ENCODE measurements at regions not wholly inside any gene's neighbourhood (a gene's known extent, or its start where the extent isn't known, plus 50 kb on each side); places are given as distances from the start of the nearest gene placed in this dataset.
A peak's percentile ranks its signal among the peaks of the same experiment; 100 is the strongest.

GRCh38 chr6:27052731-27053082 lies 194.8 kb upstream of the PRSS16 start:
- DNase-seq (ENCODE audit: low read depth) = no peak

GRCh38 chr6:27053738-27054137 lies 193.8 kb upstream of the PRSS16 start:
- DNase-seq (ENCODE audit: low read depth) = no peak

- no peak for DNase-seq (ENCODE audit: low read depth)
Measured at GRCh38 chr6:27056615-27057014, 190.9 kb upstream of the PRSS16 start.

- DNase-seq (ENCODE audit: low read depth) = no peak
Measured at GRCh38 chr6:27059621-27060425, 187.7 kb upstream of the PRSS16 start.

GRCh38 chr6:27061235-27061993 lies 186.1 kb upstream of the PRSS16 start:
- no peak for DNase-seq (ENCODE audit: low read depth)

- no peak for DNase-seq (ENCODE audit: low read depth)
Measured at GRCh38 chr6:27062755-27063154, 184.7 kb upstream of the PRSS16 start.

GRCh38 chr6:27065183-27065582 lies 182.3 kb upstream of the PRSS16 start:
- no peak for DNase-seq (ENCODE audit: low read depth)

- DNase-seq (ENCODE audit: low read depth) = no peak
Measured at GRCh38 chr6:27066381-27066780, 181.1 kb upstream of the PRSS16 start.

GRCh38 chr6:27066802-27067201 lies 180.7 kb upstream of the PRSS16 start:
- DNase-seq (ENCODE audit: low read depth) = no peak

- DNase-seq (ENCODE audit: low read depth) = no peak
Measured at GRCh38 chr6:27073441-27073840, 174.1 kb upstream of the PRSS16 start.

GRCh38 chr6:27076116-27076515 lies 171.4 kb upstream of the PRSS16 start:
- DNase-seq (ENCODE audit: low read depth) = no peak

- peak; percentile 19 for DNase-seq (ENCODE audit: low read depth)
Measured at GRCh38 chr6:27078734-27079357, 168.7 kb upstream of the PRSS16 start.

- DNase-seq (ENCODE audit: low read depth) = no peak
Measured at GRCh38 chr6:27081188-27081587, 166.3 kb upstream of the PRSS16 start.

- no peak for DNase-seq (ENCODE audit: low read depth)
Measured at GRCh38 chr6:27081931-27082330, 165.6 kb upstream of the PRSS16 start.

- DNase-seq (ENCODE audit: low read depth) = no peak
Measured at GRCh38 chr6:27088068-27088467, 159.4 kb upstream of the PRSS16 start.

GRCh38 chr6:27091661-27092315 lies 155.7 kb upstream of the PRSS16 start:
- DNase-seq (ENCODE audit: low read depth) = peak; percentile 40

GRCh38 chr6:27092316-27092692 lies 155.2 kb upstream of the PRSS16 start:
- no peak for DNase-seq (ENCODE audit: low read depth)

- DNase-seq (ENCODE audit: low read depth) = no peak
Measured at GRCh38 chr6:27095914-27096313, 151.6 kb upstream of the PRSS16 start.

GRCh38 chr6:27096834-27097511 lies 150.5 kb upstream of the PRSS16 start:
- DNase-seq (ENCODE audit: low read depth) = peak; percentile 54

GRCh38 chr6:27098956-27099355 lies 148.5 kb upstream of the PRSS16 start:
- DNase-seq (ENCODE audit: low read depth) = no peak

GRCh38 chr6:27100921-27101320 lies 146.6 kb upstream of the PRSS16 start:
- DNase-seq (ENCODE audit: low read depth) = no peak

GRCh38 chr6:27101824-27102223 lies 145.7 kb upstream of the PRSS16 start:
- DNase-seq (ENCODE audit: low read depth) = no peak

Measured in activated T-cell treated with anti-CD3 and anti-CD28 coated beads for 24 hours (primary cell).